Nephron progenitor cell (in vitro differentiated cells): ENCODE measurements at regions not wholly inside any gene's neighbourhood (a gene's known extent, or its start where the extent isn't known, plus 50 kb on each side); places are given as distances from the start of the nearest gene placed in this dataset.

ENCODE experiments used
- DNase-seq: peaks from one replicate; pipeline ENCODE4 v3.0.0; 2021
- H3K27ac Mint-ChIP-seq: 2 replicates; pipeline ENCODE4 v1.8.0; 2021; ENCODE audit warnings: mild to moderate bottlenecking, moderate library complexity, mixed read lengths
- H3K27me3 Mint-ChIP-seq: 2 replicates; pipeline ENCODE4 v1.8.0; 2021; ENCODE audit warnings: mild to moderate bottlenecking, low read depth, mixed read lengths; ENCODE audit not compliant: poor library complexity
- H3K36me3 Mint-ChIP-seq: 2 replicates; pipeline ENCODE4 v1.8.0; 2021; ENCODE audit warnings: low read depth, mixed read lengths
- H3K4me1 Mint-ChIP-seq: 2 replicates; pipeline ENCODE4 v1.8.0; 2021; ENCODE audit warnings: mixed read lengths
- H3K4me3 Mint-ChIP-seq: 2 replicates; pipeline ENCODE4 v1.8.0; 2021; ENCODE audit warnings: mild to moderate bottlenecking, moderate library complexity, mixed read lengths
- H3K9me3 Mint-ChIP-seq: 2 replicates; pipeline ENCODE4 v1.8.0; 2021; ENCODE audit warnings: mild to moderate bottlenecking, moderate library complexity, mixed read lengths
- TF ChIP-seq, protein P1 (sequence below): fragments of 200-600 bp; sonication (generic); IDR thresholded peaks from 2 replicates; pipeline ENCODE4 v1.5.0; 2021; ENCODE audit warnings: antibody characterized with exemption

DNA sequence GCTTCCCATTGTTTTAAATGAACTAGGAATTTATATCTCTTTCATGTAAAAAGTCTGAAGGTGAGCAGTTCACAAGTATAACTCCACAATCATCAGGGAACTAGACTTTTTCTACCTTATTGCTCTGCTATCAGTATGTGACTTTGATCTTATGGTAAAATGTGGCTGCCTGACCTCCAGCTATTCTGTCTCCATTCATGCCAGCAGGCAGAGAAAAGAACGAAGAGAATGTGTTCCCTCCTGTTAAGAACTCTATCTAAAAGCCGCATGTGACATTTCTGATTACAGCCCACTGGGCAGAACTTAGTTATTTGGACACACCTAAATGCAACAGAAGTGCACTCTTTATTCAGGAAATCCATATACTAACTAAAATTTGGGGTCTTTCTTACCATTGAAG, 102.8 kb upstream of the MBL2 start:
- TF ChIP-seq, protein P1, sequence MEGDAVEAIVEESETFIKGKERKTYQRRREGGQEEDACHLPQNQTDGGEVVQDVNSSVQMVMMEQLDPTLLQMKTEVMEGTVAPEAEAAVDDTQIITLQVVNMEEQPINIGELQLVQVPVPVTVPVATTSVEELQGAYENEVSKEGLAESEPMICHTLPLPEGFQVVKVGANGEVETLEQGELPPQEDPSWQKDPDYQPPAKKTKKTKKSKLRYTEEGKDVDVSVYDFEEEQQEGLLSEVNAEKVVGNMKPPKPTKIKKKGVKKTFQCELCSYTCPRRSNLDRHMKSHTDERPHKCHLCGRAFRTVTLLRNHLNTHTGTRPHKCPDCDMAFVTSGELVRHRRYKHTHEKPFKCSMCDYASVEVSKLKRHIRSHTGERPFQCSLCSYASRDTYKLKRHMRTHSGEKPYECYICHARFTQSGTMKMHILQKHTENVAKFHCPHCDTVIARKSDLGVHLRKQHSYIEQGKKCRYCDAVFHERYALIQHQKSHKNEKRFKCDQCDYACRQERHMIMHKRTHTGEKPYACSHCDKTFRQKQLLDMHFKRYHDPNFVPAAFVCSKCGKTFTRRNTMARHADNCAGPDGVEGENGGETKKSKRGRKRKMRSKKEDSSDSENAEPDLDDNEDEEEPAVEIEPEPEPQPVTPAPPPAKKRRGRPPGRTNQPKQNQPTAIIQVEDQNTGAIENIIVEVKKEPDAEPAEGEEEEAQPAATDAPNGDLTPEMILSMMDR = no peak
- H3K4me3 Mint-ChIP-seq = no peak overlapping the region
- H3K36me3 Mint-ChIP-seq = no peaks in the 10 kb centered on the region
- no peak for DNase-seq
- peaks cover 2% of the 10 kb centered on the region for H3K9me3 Mint-ChIP-seq
- H3K27me3 Mint-ChIP-seq = no peaks in the 10 kb centered on the region
- H3K27ac Mint-ChIP-seq = no peak overlapping the region
- H3K4me1 Mint-ChIP-seq = no peaks in the 10 kb centered on the region

DNA sequence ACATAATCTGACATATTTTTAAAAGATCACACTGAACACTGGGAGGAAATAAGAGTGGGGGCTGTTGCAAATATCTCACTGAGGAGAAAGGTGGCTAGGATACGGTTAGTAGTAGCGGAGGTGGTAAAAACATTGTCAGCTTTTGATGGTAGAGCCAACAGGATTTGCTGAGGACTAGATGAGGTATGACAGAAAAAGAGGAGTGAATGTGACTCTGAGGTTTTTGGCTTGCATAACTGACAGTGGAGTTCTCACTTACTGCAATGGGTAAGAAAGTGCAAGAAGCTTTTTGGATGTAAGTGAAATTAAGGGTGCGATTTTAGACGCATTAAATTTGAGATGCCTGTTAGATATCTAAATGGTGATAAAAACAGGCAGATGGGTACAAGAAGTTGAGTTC, 102.0 kb upstream of the MBL2 start:
- TF ChIP-seq, protein P1 = no peak
- Mint-ChIP-seq H3K27me3 (no peaks in the 10 kb centered on the region), H3K4me3 (no peak overlapping the region), H3K36me3 (no peaks in the 10 kb centered on the region), H3K9me3 (peaks cover 9% of the 10 kb centered on the region), H3K4me1 (no peaks in the 10 kb centered on the region), H3K27ac (no peak overlapping the region)
- DNase-seq = no peak

DNA sequence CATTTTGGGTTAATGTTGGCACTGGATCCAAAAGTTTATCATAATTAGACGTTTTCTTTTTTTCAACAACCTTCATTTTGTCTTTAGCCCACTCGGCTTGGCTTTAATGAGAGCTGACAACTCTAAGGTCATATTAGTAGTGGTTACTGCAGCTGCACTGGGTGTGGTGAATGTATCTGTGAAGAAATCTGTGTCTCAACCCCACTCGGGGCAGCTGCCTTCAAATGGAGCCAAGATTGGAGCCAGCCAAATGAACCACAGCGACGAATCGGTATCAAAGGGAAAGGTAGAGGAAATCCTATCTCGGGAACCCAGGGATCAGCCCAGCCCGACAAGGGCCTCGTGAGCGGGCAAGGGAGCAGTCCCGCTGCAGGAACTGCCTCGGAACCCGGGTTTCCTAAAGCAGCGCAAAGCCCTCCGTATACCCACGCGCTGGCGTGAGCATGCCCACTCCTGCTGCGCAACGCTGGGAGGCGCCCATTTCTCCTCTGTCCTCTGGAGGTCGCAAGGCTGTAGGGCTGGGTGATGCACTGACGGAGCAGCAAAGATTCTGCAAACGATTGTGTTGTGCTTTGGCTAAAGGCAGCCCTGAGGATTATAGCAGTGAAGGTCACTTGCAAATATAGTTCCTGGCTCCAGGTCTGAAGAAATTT, 98.7 kb upstream of the MBL2 start:
- Mint-ChIP-seq H3K9me3 (peaks cover 38% of the 10 kb centered on the region), H3K27ac (no peak overlapping the region), H3K4me1 (no peaks in the 10 kb centered on the region), H3K4me3 (no peak overlapping the region), H3K36me3 (peaks cover 6% of the 10 kb centered on the region), H3K27me3 (peaks cover 3% of the 10 kb centered on the region)
- TF ChIP-seq, protein P1 = no peak
- no peak for DNase-seq

DNA sequence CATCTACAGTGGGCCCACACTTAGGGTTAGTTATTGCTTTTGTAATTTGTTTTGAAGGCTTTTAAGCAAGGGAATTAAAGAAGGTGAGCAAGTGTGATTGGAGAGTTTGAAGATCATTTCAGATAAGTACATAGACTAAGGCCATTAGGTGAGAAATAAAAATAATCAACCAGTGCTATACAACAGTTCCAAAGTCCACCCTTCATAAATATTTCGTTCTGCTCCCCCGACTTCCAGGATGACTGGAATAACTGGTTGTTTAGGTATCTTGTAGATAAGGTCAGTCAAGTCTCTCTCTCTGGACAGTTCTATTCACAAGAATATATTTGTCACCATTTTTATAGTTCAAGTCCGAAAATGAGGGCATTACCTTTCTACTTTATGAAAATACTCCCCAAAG, 98.0 kb upstream of the MBL2 start:
- TF ChIP-seq, protein P1 = no peak
- Mint-ChIP-seq H3K9me3 (peaks cover 38% of the 10 kb centered on the region), H3K27me3 (peaks cover 3% of the 10 kb centered on the region), H3K4me3 (no peak overlapping the region), H3K4me1 (no peaks in the 10 kb centered on the region), H3K36me3 (peaks cover 6% of the 10 kb centered on the region), H3K27ac (no peak overlapping the region)
- no peak for DNase-seq

DNA sequence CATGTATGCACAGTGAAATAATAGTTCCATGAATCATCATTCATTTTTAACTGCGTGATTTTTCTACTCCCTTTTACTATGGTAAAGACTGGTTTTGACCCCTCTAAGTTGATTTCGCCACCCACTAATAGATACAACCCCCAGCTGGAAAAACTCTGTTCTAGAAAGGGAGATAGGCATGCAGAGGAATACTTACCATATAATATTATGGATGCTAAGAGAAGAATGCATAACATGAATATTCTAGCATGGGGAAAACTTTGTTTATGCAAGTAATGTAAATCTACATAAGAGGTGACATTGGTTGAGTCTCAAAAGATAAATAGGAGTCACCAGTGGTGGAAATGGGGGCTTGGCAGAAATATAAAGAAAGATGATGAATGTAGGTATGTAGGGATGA, 97.3 kb upstream of the MBL2 start:
- Mint-ChIP-seq H3K27ac (no peak overlapping the region), H3K4me3 (no peak overlapping the region), H3K4me1 (no peaks in the 10 kb centered on the region), H3K27me3 (peaks cover 3% of the 10 kb centered on the region), H3K36me3 (peaks cover 6% of the 10 kb centered on the region), H3K9me3 (peaks cover 38% of the 10 kb centered on the region)
- TF ChIP-seq, protein P1 = no peak
- DNase-seq = no peak

DNA sequence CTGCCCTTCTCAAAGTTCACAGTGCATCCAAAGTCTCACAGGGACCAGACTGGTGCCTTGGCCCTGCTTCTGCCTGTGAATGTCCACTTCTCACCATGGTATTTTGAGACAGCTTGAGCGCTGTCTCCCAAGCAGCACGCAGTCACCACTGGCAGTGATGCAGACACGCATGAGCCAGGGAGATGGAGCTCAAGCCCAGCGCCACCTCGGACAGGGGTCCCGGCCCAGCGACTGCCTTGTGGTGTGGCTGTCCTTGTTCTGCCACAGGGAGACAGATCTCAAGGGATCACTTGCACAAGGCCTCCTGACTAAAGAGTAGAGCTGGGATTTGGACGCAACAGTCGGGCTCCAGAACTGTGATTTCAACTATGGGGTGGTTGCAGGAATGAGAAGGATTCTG, 92.6 kb upstream of the MBL2 start:
- peaks cover 35% of the 10 kb centered on the region for H3K9me3 Mint-ChIP-seq
- no peak overlapping the region for H3K27ac Mint-ChIP-seq
- peaks cover 6% of the 10 kb centered on the region for H3K36me3 Mint-ChIP-seq
- H3K4me1 Mint-ChIP-seq = no peaks in the 10 kb centered on the region
- TF ChIP-seq, protein P1 = no peak
- peaks cover 6% of the 10 kb centered on the region for H3K27me3 Mint-ChIP-seq
- H3K4me3 Mint-ChIP-seq = no peak overlapping the region
- no peak for DNase-seq
